OCI-LY3 (cell line): ENCODE measurements at regions not wholly inside any gene's neighbourhood (a gene's known extent, or its start where the extent isn't known, plus 50 kb on each side); places are given as distances from the start of the nearest gene placed in this dataset.

Experiments
- H2AFZ ChIP-seq: fragments of 200-600, 300-600 bp; shearing (Covaris generic); 2 replicates; pipeline ENCODE4 v1.6.0; 2014; ENCODE audit warnings: antibody characterized with exemption, low read depth, low read length
- H3K27ac ChIP-seq: fragments of 200-600, 300-600 bp; sonication (generic); 2 replicates; pipeline ENCODE4 v1.5.1; 2014; ENCODE audit warnings: mild to moderate bottlenecking, low read length, moderate library complexity, mixed read lengths
- H3K27me3 ChIP-seq: fragments of 200-600, 300-600 bp; sonication (generic); 2 replicates; pipeline ENCODE4 v1.6.1; 2014; ENCODE audit warnings: low read depth, low read length, mixed read lengths
- H3K36me3 ChIP-seq: fragments of 200-600, 300-600 bp; sonication (generic); replicated peaks from 2 replicates; pipeline ENCODE3; 2014; ENCODE audit warnings: low read depth, low read length, mixed read lengths
- H3K4me1 ChIP-seq: fragments of 300-600, 200-600 bp; sonication (generic); 2 replicates; pipeline ENCODE4 v1.6.1; 2014; ENCODE audit warnings: low read length, mixed read lengths
- H3K4me2 ChIP-seq: fragments of 200-600, 300-600 bp; sonication (generic); 2 replicates; pipeline ENCODE4 v1.6.1; 2014; ENCODE audit warnings: low read length, mixed read lengths
- H3K4me3 ChIP-seq: fragments of 300-600, 200-600 bp; sonication (generic); 2 replicates; pipeline ENCODE4 v1.5.1; 2014; ENCODE audit warnings: antibody characterized with exemption, mild to moderate bottlenecking, low read length, moderate library complexity
- H3K79me2 ChIP-seq: fragments of 300-600, 200-600 bp; shearing (Covaris generic); 2 replicates; pipeline ENCODE4 v1.6.1; 2014; ENCODE audit warnings: mild to moderate bottlenecking, low read length, mixed read lengths
- H3K9ac ChIP-seq: fragments of 300-600, 200-600 bp; shearing (Covaris generic); 2 replicates; pipeline ENCODE4 v1.6.0; 2014; ENCODE audit warnings: mild to moderate bottlenecking, low read length, moderate library complexity
- H3K9me3 ChIP-seq: fragments of 200-600, 300-600 bp; shearing (Covaris generic); 2 replicates; pipeline ENCODE4 v1.6.1; 2014; ENCODE audit warnings: low read length, mixed read lengths; ENCODE audit not compliant: insufficient read depth
- H4K20me1 ChIP-seq: fragments of 200-600, 300-600 bp; sonication (generic); 2 replicates; pipeline ENCODE4 v1.6.1; 2016; ENCODE audit warnings: low read length, mixed read lengths; ENCODE audit not compliant: insufficient read depth
- EZH2phosphoT487 ChIP-seq: fragments of 200-600 bp; shearing (Covaris generic); IDR thresholded peaks from 2 replicates; pipeline ENCODE4 v1.6.1; 2018; ENCODE audit warnings: antibody characterized with exemption, mixed run types, low read depth
- TF ChIP-seq, protein P1 (sequence below): fragments of 200-600, 300-600 bp; sonication (generic); IDR thresholded peaks from 2 replicates; pipeline ENCODE4 v1.5.1; 2014; ENCODE audit warnings: antibody characterized with exemption, low read length, low read depth

DNA sequence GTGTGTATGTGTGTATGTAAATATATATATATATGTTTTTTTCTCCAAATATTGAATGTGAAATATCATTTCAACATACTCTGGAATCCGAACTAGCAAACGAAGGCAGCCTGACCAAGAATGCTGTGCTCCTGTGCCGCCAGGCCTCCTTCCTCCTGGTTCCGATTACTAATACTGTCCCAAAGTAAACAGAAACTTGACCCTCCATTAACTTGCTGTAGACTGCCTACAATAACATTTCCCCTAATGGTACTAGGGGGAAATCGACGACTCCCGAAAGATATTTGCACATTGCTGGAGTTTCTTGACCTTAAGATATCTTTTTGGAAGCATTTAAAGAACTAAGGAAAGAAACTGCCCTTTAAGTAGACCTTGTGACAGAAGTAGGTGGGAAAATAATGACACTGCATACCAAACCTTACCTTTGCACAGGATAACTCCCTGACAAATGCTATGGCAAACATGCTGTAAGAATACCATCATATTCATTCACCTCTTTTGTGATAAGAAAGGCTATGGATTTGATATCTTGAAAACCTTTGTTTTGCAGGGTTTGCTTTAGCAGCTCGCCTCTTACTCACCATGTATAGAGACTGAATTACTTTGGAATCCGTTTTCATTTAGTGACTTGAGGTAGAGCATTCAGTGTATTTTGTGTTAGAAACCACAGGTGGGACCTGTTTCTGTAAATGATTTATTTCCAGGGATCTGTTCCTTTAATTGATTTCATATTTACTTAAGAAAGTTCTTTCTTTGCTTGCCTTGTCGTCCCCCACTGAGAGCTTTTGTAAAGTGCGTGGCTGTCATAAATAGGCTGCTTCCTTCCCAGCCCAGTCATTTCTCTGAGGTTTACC is 80.1 kb downstream of the KLF5 start:
- H3K4me3 ChIP-seq, result no peak overlapping the region
- no peaks in the 10 kb centered on the region for H3K79me2 ChIP-seq
- no peak overlapping the region for H3K9ac ChIP-seq
- H3K36me3 ChIP-seq, result no peaks in the 10 kb centered on the region
- H3K27ac ChIP-seq, result no peak overlapping the region
- H3K9me3 ChIP-seq, result no peaks in the 10 kb centered on the region
- H3K27me3 ChIP-seq, result no peaks in the 10 kb centered on the region
- no peak overlapping the region for H2AFZ ChIP-seq
- TF ChIP-seq EZH2phosphoT487, result no peak
- TF ChIP-seq, protein P1, sequence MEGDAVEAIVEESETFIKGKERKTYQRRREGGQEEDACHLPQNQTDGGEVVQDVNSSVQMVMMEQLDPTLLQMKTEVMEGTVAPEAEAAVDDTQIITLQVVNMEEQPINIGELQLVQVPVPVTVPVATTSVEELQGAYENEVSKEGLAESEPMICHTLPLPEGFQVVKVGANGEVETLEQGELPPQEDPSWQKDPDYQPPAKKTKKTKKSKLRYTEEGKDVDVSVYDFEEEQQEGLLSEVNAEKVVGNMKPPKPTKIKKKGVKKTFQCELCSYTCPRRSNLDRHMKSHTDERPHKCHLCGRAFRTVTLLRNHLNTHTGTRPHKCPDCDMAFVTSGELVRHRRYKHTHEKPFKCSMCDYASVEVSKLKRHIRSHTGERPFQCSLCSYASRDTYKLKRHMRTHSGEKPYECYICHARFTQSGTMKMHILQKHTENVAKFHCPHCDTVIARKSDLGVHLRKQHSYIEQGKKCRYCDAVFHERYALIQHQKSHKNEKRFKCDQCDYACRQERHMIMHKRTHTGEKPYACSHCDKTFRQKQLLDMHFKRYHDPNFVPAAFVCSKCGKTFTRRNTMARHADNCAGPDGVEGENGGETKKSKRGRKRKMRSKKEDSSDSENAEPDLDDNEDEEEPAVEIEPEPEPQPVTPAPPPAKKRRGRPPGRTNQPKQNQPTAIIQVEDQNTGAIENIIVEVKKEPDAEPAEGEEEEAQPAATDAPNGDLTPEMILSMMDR, result no peak
- peaks cover 7% of the 10 kb centered on the region for H3K4me1 ChIP-seq
- no peaks in the 10 kb centered on the region for H4K20me1 ChIP-seq
- no peak overlapping the region for H3K4me2 ChIP-seq

DNA sequence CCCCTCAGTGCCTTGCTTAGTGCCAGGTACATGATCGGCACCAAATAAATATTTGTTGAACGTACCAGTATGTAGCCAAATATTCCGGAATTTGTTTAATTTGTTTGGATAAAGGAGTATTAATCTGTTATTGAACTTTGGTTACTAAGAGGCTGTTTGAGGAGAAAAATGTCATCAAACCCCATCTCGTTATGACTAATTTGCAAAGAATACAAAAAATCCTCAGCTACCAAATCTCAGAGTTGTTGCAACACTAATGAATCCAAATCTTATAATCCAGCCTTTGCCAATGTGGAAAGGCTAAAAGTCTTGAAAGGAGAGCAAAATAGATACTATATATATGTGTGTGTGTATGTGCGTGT is 79.5 kb downstream of the KLF5 start:
- no peak for TF ChIP-seq EZH2phosphoT487
- TF ChIP-seq, protein P1, result no peak
- Histone ChIP-seq H4K20me1 (no peaks in the 10 kb centered on the region), H3K27me3 (no peaks in the 10 kb centered on the region), H3K79me2 (no peaks in the 10 kb centered on the region), H3K9me3 (no peaks in the 10 kb centered on the region), H3K9ac (no peak overlapping the region), H3K27ac (no peak overlapping the region), H3K4me1 (peaks cover 7% of the 10 kb centered on the region), H3K4me3 (no peak overlapping the region), H3K4me2 (no peak overlapping the region), H3K36me3 (no peaks in the 10 kb centered on the region), H2AFZ (no peak overlapping the region)

DNA sequence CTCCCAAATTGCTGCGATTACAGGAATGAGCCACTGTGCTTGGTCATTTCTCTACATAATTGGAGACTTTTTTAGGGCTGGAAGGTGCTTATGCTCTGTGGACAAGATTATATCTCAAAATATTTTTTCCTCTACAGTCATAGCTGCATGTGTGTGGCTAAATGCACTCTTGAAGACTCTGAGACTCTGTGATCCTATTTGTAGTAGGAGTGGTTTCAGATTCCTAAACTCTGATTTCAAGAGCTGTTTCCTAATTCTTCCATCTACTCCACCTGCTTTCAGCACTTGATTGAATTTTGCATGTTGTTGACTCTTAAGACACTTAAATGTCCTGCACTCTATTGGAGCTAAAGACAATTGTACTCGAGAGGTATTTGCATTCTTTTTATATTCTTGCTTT is 78.0 kb downstream of the KLF5 start:
- Histone ChIP-seq H3K27me3 (no peaks in the 10 kb centered on the region), H3K9ac (no peak overlapping the region), H3K4me1 (peaks cover 7% of the 10 kb centered on the region), H4K20me1 (no peaks in the 10 kb centered on the region), H3K27ac (no peak overlapping the region), H3K79me2 (no peaks in the 10 kb centered on the region), H3K4me2 (no peak overlapping the region), H3K4me3 (no peak overlapping the region), H3K9me3 (no peaks in the 10 kb centered on the region), H2AFZ (peak overlapping the region; percentile 10; the same call in 1 of the 2 replicates), H3K36me3 (no peaks in the 10 kb centered on the region)
- TF ChIP-seq, protein P1, result no peak
- TF ChIP-seq EZH2phosphoT487, result no peak

DNA sequence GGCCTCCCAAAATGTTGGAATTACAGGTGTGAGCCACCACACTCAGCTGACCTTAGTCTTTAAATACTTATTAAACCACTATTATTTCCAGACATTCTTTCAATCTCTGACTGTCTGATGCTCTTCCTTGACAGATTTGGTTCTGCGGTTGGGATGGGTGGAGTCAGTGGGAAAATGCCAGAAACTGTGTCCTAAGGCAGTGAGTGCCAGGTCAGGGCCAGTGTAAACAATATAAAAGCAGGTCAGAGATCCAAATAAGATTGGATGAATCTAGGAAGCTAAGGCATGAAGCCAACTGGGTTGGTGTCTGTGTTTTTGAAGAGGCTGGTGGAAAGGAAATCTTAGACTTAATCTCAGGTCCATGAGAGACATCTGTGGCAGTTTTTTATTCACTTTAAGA is 74.7 kb downstream of the KLF5 start:
- Histone ChIP-seq H4K20me1 (no peaks in the 10 kb centered on the region), H3K9me3 (no peaks in the 10 kb centered on the region), H2AFZ (no peak overlapping the region), H3K4me1 (no peaks in the 10 kb centered on the region), H3K27ac (no peak overlapping the region), H3K27me3 (no peaks in the 10 kb centered on the region), H3K36me3 (no peaks in the 10 kb centered on the region), H3K9ac (no peak overlapping the region), H3K4me2 (no peak overlapping the region), H3K4me3 (no peak overlapping the region), H3K79me2 (no peaks in the 10 kb centered on the region)
- no peak for TF ChIP-seq EZH2phosphoT487
- TF ChIP-seq, protein P1, result no peak
